ENCODE measurements at regions not wholly inside any gene's neighbourhood (a gene's known extent, or its start where the extent isn't known, plus 50 kb on each side); places are given as distances from the start of the nearest gene placed in this dataset.

DNA sequence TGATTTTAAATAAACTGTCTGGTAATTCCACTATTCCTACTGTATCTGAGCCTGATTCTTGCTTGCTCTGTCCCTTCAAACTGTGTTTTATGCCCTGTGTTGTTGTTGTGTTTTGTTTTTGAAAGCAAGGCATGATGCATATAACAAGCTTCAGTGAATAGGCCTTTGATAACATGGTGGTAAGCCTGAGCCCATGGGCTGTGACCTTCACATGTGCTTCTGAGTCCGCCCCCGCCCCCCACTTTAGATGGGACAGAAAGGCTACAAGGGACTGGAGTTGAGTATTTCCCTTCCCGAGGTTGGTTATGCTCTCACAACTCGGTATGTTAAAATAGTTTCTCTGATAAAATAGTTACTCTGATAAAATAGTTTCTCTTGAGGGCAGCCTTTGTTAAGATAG lies 119.0 kb upstream of the WNT7A start:
- TF ChIP-seq POLR2AphosphoS5 (IDR thresholded peaks at IDR 0.05; ENCODE audit: low read depth, low read length) (no peak), POLR2A (IDR thresholded peaks at IDR 0.05; ENCODE audit: low read depth, low read length) (no peak), PAX5 (IDR thresholded peaks at IDR 0.05; ENCODE audit: insufficient read depth, low read length, severe bottlenecking) (no peak)
